ENCODE measurements at regions not wholly inside any gene's neighbourhood (a gene's known extent, or its start where the extent isn't known, plus 50 kb on each side); places are given as distances from the start of the nearest gene placed in this dataset.

GRCh38 chr1:88175631-88176226, 508.3 kb upstream of the PKN2 start:
- in situ Hi-C loops (cut with MboI; ENCODE audit: low sequenced_read_pairs) = no loop called here

- in situ Hi-C loops (cut with MboI; ENCODE audit: low sequenced_read_pairs) = no loop called here
Measured at GRCh38 chr1:88179943-88180342, 504.1 kb upstream of the PKN2 start.

GRCh38 chr1:88180449-88181108, 503.5 kb upstream of the PKN2 start:
- in situ Hi-C loops (cut with MboI; ENCODE audit: low sequenced_read_pairs) = no loop called here

- in situ Hi-C loops (cut with MboI; ENCODE audit: low sequenced_read_pairs) = no loop called here
Measured at GRCh38 chr1:88186911-88187310, 497.2 kb upstream of the PKN2 start.

GRCh38 chr1:88188038-88188437, 496.0 kb upstream of the PKN2 start:
- in situ Hi-C loops (cut with MboI; ENCODE audit: low sequenced_read_pairs) = no loop called here

- in situ Hi-C loops (cut with MboI; ENCODE audit: low sequenced_read_pairs) = no loop called here
Measured at GRCh38 chr1:88189525-88189924, 494.5 kb upstream of the PKN2 start.

GRCh38 chr1:88191917-88192316, 492.2 kb upstream of the PKN2 start:
- in situ Hi-C loops (cut with MboI; ENCODE audit: low sequenced_read_pairs) = no loop called here

GRCh38 chr1:88194542-88194941, 489.5 kb upstream of the PKN2 start:
- in situ Hi-C loops (cut with MboI; ENCODE audit: low sequenced_read_pairs) = no loop called here

GRCh38 chr1:88200545-88200944, 483.5 kb upstream of the PKN2 start:
- in situ Hi-C loops (cut with MboI; ENCODE audit: low sequenced_read_pairs) = no loop called here

GRCh38 chr1:88204111-88204510, 480.0 kb upstream of the PKN2 start:
- in situ Hi-C loops (cut with MboI; ENCODE audit: low sequenced_read_pairs) = no loop called here

- in situ Hi-C loops (cut with MboI; ENCODE audit: low sequenced_read_pairs) = no loop called here
Measured at GRCh38 chr1:88204612-88205167, 479.4 kb upstream of the PKN2 start.

- in situ Hi-C loops (cut with MboI; ENCODE audit: low sequenced_read_pairs) = no loop called here
Measured at GRCh38 chr1:88208389-88208788, 475.7 kb upstream of the PKN2 start.

GRCh38 chr1:88210103-88210787, 473.8 kb upstream of the PKN2 start:
- in situ Hi-C loops (cut with MboI; ENCODE audit: low sequenced_read_pairs) = no loop called here

GRCh38 chr1:88216441-88216840, 467.6 kb upstream of the PKN2 start:
- in situ Hi-C loops (cut with MboI; ENCODE audit: low sequenced_read_pairs) = no loop called here

- in situ Hi-C loops (cut with MboI; ENCODE audit: low sequenced_read_pairs) = no loop called here
Measured at GRCh38 chr1:88217386-88217785, 466.7 kb upstream of the PKN2 start.

- in situ Hi-C loops (cut with MboI; ENCODE audit: low sequenced_read_pairs) = no loop called here
Measured at GRCh38 chr1:88219521-88219920, 464.6 kb upstream of the PKN2 start.

GRCh38 chr1:88221411-88221810, 462.7 kb upstream of the PKN2 start:
- in situ Hi-C loops (cut with MboI; ENCODE audit: low sequenced_read_pairs) = no loop called here

- in situ Hi-C loops (cut with MboI; ENCODE audit: low sequenced_read_pairs) = no loop called here
Measured at GRCh38 chr1:88224906-88225305, 459.2 kb upstream of the PKN2 start.

- in situ Hi-C loops (cut with MboI; ENCODE audit: low sequenced_read_pairs) = no loop called here
Measured at GRCh38 chr1:88228114-88228513, 456.0 kb upstream of the PKN2 start.

- in situ Hi-C loops (cut with MboI; ENCODE audit: low sequenced_read_pairs) = no loop called here
Measured at GRCh38 chr1:88230126-88230525, 453.9 kb upstream of the PKN2 start.

- in situ Hi-C loops (cut with MboI; ENCODE audit: low sequenced_read_pairs) = no loop called here
Measured at GRCh38 chr1:88237058-88237457, 447.0 kb upstream of the PKN2 start.

- in situ Hi-C loops (cut with MboI; ENCODE audit: low sequenced_read_pairs) = no loop called here
Measured at GRCh38 chr1:88239205-88239604, 444.9 kb upstream of the PKN2 start.

Measured in HL-60/S4 (cell line).